Type B pancreatic cell (in vitro differentiated cells): ENCODE measurements at regions not wholly inside any gene's neighbourhood (a gene's known extent, or its start where the extent isn't known, plus 50 kb on each side); places are given as distances from the start of the nearest gene placed in this dataset.

Source experiments
- DNase-seq: peaks from one replicate; pipeline ENCODE4 v3.0.0; 2021; ENCODE audit warnings: mixed read lengths; ENCODE audit not compliant: unreplicated experiment; ENCODE audit errors: extremely low spot score
- H3K27ac Mint-ChIP-seq: 2 replicates; pipeline ENCODE4 v1.8.0; 2021; ENCODE audit warnings: mild to moderate bottlenecking, mixed read lengths
- H3K27me3 Mint-ChIP-seq: 2 replicates; pipeline ENCODE4 v1.8.0; 2021; ENCODE audit warnings: mixed read lengths
- H3K36me3 Mint-ChIP-seq: 2 replicates; pipeline ENCODE4 v1.8.0; 2021; ENCODE audit warnings: mixed read lengths
- H3K4me1 Mint-ChIP-seq: one replicate; pipeline ENCODE4 v1.8.0; 2021; ENCODE audit warnings: mixed read lengths; ENCODE audit not compliant: unreplicated experiment
- H3K4me3 Mint-ChIP-seq: 2 replicates; pipeline ENCODE4 v1.8.0; 2021; ENCODE audit warnings: mild to moderate bottlenecking, mixed read lengths
- H3K9me3 Mint-ChIP-seq: 2 replicates; pipeline ENCODE4 v1.8.0; 2021; ENCODE audit warnings: mixed read lengths
- TF ChIP-seq, protein P1 (sequence below): fragments of 200-600 bp; sonication (generic); conservative IDR thresholded peaks from 2 replicates; pipeline ENCODE4 v1.5.0; 2021; ENCODE audit warnings: antibody characterized with exemption, mild to moderate bottlenecking

DNA sequence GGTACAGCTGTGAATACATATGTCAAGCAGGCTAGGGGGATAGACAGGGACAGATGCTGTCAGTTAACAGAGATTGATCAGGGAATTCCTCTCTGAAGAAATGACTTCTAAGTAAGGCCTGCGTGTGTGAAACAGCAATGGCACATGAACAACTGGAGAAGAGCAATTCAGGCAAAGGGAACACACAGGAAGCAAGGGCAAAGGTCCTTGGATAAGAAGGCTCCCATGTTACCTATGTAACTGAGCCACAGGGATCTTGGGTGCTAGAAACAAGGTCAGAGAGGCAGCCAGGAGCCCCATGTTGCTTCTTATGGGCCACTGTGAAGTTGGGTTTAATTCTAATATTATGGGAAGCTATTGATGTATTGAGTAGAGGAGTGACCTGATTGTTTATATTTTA, 373.7 kb upstream of the ACVR2A start:
- TF ChIP-seq, protein P1, sequence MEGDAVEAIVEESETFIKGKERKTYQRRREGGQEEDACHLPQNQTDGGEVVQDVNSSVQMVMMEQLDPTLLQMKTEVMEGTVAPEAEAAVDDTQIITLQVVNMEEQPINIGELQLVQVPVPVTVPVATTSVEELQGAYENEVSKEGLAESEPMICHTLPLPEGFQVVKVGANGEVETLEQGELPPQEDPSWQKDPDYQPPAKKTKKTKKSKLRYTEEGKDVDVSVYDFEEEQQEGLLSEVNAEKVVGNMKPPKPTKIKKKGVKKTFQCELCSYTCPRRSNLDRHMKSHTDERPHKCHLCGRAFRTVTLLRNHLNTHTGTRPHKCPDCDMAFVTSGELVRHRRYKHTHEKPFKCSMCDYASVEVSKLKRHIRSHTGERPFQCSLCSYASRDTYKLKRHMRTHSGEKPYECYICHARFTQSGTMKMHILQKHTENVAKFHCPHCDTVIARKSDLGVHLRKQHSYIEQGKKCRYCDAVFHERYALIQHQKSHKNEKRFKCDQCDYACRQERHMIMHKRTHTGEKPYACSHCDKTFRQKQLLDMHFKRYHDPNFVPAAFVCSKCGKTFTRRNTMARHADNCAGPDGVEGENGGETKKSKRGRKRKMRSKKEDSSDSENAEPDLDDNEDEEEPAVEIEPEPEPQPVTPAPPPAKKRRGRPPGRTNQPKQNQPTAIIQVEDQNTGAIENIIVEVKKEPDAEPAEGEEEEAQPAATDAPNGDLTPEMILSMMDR: no peak
- Mint-ChIP-seq H3K4me3 (no peak overlapping the region), H3K4me1 (peaks cover 20% of the 10 kb centered on the region), H3K27ac (no peak overlapping the region), H3K27me3 (no peaks in the 10 kb centered on the region), H3K36me3 (no peaks in the 10 kb centered on the region), H3K9me3 (peaks cover 3% of the 10 kb centered on the region)
- no peak for DNase-seq

DNA sequence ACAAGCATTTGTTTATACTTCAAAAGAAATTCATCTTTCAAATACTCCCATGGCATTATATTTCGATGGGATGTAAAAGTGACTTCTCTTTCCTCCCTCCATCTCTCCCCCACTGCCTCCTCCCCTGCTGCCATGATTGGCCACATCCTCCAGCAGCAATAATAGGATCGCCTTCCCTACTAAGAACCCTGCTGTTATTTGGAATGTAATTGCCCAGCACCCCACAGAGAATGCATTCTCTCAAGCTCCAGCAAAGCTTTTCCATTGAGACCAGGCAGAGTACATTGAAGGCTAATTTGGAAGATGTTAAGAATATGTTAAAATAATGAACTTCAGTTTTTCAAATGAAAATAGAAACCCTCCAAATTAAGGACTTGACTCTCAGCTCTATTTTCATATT, 375.4 kb upstream of the ACVR2A start:
- peaks cover 20% of the 10 kb centered on the region for H3K4me1 Mint-ChIP-seq
- no peaks in the 10 kb centered on the region for H3K27me3 Mint-ChIP-seq
- no peak overlapping the region for H3K4me3 Mint-ChIP-seq
- H3K27ac Mint-ChIP-seq: no peak overlapping the region
- TF ChIP-seq, protein P1: no peak
- no peak for DNase-seq
- no peaks in the 10 kb centered on the region for H3K36me3 Mint-ChIP-seq
- H3K9me3 Mint-ChIP-seq: peaks cover 3% of the 10 kb centered on the region

DNA sequence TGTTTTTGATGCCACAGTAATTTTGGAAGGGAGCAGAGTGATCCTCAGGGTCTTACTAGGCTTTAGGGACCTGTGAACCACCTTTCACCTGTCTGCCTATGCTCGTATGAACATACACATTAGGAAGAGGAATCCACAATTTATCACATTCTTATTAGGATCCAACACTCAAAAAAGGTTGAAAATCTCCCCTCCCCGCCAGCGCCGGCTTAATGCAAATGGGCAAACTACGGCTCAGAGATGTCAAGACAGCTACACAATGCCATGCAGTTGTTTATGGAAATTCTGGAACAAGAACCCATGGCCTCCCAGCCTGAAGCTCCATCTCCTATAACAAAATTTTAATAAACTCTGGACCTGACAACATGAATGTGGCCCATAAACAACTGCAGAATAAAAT, 375.9 kb upstream of the ACVR2A start:
- Mint-ChIP-seq H3K4me1 (peaks cover 20% of the 10 kb centered on the region), H3K27me3 (no peaks in the 10 kb centered on the region), H3K4me3 (no peak overlapping the region)

DNA sequence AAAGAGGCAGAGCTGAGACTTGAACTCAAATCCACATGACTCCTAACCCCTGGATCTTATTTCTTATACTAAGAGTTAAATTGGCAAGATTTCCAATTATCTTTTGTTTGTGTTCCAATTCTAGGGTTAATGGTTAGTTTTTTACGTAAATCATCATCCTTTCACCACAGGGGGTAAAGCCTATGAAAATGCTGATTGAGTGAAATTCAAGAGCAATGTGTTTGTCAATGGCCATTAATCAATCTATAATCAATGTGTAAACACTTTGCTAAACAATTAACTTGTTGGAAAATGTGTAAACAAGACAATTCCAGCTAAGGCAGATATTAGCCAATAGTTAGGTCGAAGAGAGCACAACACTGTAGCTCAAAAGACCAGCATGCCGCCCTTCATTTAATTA, 376.5 kb upstream of the ACVR2A start:
- H3K27ac Mint-ChIP-seq: no peak overlapping the region
- H3K4me3 Mint-ChIP-seq: no peak overlapping the region
- H3K27me3 Mint-ChIP-seq: no peaks in the 10 kb centered on the region
- TF ChIP-seq, protein P1: no peak
- H3K36me3 Mint-ChIP-seq: no peaks in the 10 kb centered on the region
- no peak for DNase-seq
- peaks cover 20% of the 10 kb centered on the region for H3K4me1 Mint-ChIP-seq
- peaks cover 3% of the 10 kb centered on the region for H3K9me3 Mint-ChIP-seq

More for the DNA sequence above, 375.9 kb upstream of the ACVR2A start:
- Mint-ChIP-seq H3K27ac (no peak overlapping the region), H3K36me3 (no peaks in the 10 kb centered on the region), H3K9me3 (peaks cover 3% of the 10 kb centered on the region)
- TF ChIP-seq, protein P1: no peak
- DNase-seq: no peak

- TF ChIP-seq, protein P1: no peak
- Mint-ChIP-seq H3K27ac (no peak overlapping the region), H3K9me3 (peaks cover 3% of the 10 kb centered on the region), H3K27me3 (no peaks in the 10 kb centered on the region), H3K4me1 (peaks cover 20% of the 10 kb centered on the region), H3K36me3 (no peaks in the 10 kb centered on the region), H3K4me3 (no peak overlapping the region)
- DNase-seq: no peak
These were observed 377.4 kb upstream of the ACVR2A start for GRCh38 chr2:147467441-147467840.
